WTC11 (cell line): ENCODE measurements at regions not wholly inside any gene's neighbourhood (a gene's known extent, or its start where the extent isn't known, plus 50 kb on each side); places are given as distances from the start of the nearest gene placed in this dataset.

Source experiments
- ATAC-seq: fragments of 200-7000 bp; cut with Tn5 transposase; 2 replicates; pipeline ENCODE4 v1.10.0; 2021; ENCODE audit warnings: mild to moderate bottlenecking, moderate library complexity
- CTCF ChIA-PET: fragments of 300-600 bp; sonication (Branson Sonifier 250); formaldehyde crosslinking; loops from one replicate; lab custom pipeline; 2021; ENCODE audit warnings: antibody characterized with exemption; lab: Charles Lee
- POLR2A ChIA-PET: fragments of 350-600 bp; sonication (Branson Sonifier 250); formaldehyde crosslinking; loops from one replicate; lab custom pipeline; 2021; ENCODE audit warnings: antibody characterized with exemption; lab: Charles Lee
- DNase-seq: peaks from one replicate; pipeline ENCODE4 v3.0.0; 2021; ENCODE audit warnings: low spot score
- H3K27ac Mint-ChIP-seq: 2 replicates; pipeline ENCODE4 v1.8.0; 2021; ENCODE audit warnings: mixed read lengths
- H3K27me3 Mint-ChIP-seq: 2 replicates; pipeline ENCODE4 v1.8.0; 2021; ENCODE audit warnings: low read depth, mild to moderate bottlenecking, moderate library complexity, mixed read lengths
- H3K36me3 Mint-ChIP-seq: 2 replicates; pipeline ENCODE4 v1.8.0; 2021; ENCODE audit warnings: mixed read lengths
- H3K4me1 Mint-ChIP-seq: 2 replicates; pipeline ENCODE4 v1.8.0; 2022; ENCODE audit warnings: mixed read lengths
- H3K4me3 Mint-ChIP-seq: 2 replicates; pipeline ENCODE4 v1.8.0; 2021; ENCODE audit warnings: mild to moderate bottlenecking, moderate library complexity, mixed read lengths
- H3K9me3 Mint-ChIP-seq: 2 replicates; pipeline ENCODE4 v1.8.0; 2021; ENCODE audit warnings: mixed read lengths
- CREM ChIP-seq: sonication (generic); formaldehyde crosslinking; IDR thresholded peaks from 2 replicates; pipeline ENCODE4 v1.8.1; 2022; ENCODE audit warnings: mild to moderate bottlenecking, missing genetic modification reagents, moderate library complexity
- CTCF ChIP-seq: fragments of 200-600 bp; IDR thresholded peaks from 2 replicates; pipeline ENCODE4 v1.8.0; 2022; ENCODE audit warnings: antibody characterized with exemption
- EMX1 ChIP-seq: fragments of 250-450 bp; sonication (Bioruptor Pico); IDR thresholded peaks from 2 replicates; pipeline ENCODE4 v1.8.0; 2021; ENCODE audit warnings: mild to moderate bottlenecking
- ESRRA ChIP-seq: sonication (generic); formaldehyde crosslinking; IDR thresholded peaks from 2 replicates; pipeline ENCODE4 v1.8.1; 2022; ENCODE audit warnings: mild to moderate bottlenecking, missing genetic modification reagents, borderline replicate concordance
- ETV6 ChIP-seq: sonication (generic); formaldehyde crosslinking; IDR thresholded peaks from 2 replicates; pipeline ENCODE4 v1.8.1; 2022; ENCODE audit warnings: mild to moderate bottlenecking, missing genetic modification reagents
- GRHL2 ChIP-seq: fragments of 250-450 bp; sonication (Bioruptor Pico); IDR thresholded peaks from 2 replicates; pipeline ENCODE4 v1.8.0; 2022; ENCODE audit warnings: mild to moderate bottlenecking, moderate library complexity; ENCODE audit not compliant: insufficient replicate concordance, severe bottlenecking
- IRF2 ChIP-seq: sonication (generic); formaldehyde crosslinking; IDR thresholded peaks from 2 replicates; pipeline ENCODE4 v1.8.0; 2022; ENCODE audit warnings: low read depth, missing genetic modification reagents, borderline replicate concordance
- SP1 ChIP-seq: sonication (generic); formaldehyde crosslinking; conservative IDR thresholded peaks from 2 replicates; pipeline ENCODE4 v1.8.1; 2022; ENCODE audit warnings: missing genetic modification reagents
- TEAD1 ChIP-seq: sonication (generic); formaldehyde crosslinking; IDR thresholded peaks from 2 replicates; pipeline ENCODE4 v1.8.0; 2022; ENCODE audit warnings: mild to moderate bottlenecking, missing genetic modification reagents
- USF1 ChIP-seq: sonication (generic); formaldehyde crosslinking; IDR thresholded peaks from 2 replicates; pipeline ENCODE4 v1.8.0; 2022; ENCODE audit warnings: mild to moderate bottlenecking, missing genetic modification reagents
- ZBTB21 ChIP-seq: sonication (generic); formaldehyde crosslinking; IDR thresholded peaks from 2 replicates; pipeline ENCODE4 v1.8.1; 2023; ENCODE audit warnings: mild to moderate bottlenecking, missing genetic modification reagents, borderline replicate concordance
- ZNF138 ChIP-seq: sonication (generic); formaldehyde crosslinking; conservative IDR thresholded peaks from 2 replicates; pipeline ENCODE4 v1.8.1; 2022; ENCODE audit warnings: mild to moderate bottlenecking, moderate library complexity, missing genetic modification reagents
- ZNF317 ChIP-seq: sonication (generic); formaldehyde crosslinking; IDR thresholded peaks from 2 replicates; pipeline ENCODE4 v1.8.1; 2023; ENCODE audit warnings: low read depth, mild to moderate bottlenecking, moderate library complexity, missing genetic modification reagents, borderline replicate concordance
- ZNF532 ChIP-seq: fragments of 250-450 bp; sonication (Bioruptor Pico); IDR thresholded peaks from 2 replicates; pipeline ENCODE4 v1.9.0; 2021; ENCODE audit warnings: mild to moderate bottlenecking, borderline replicate concordance
- ZNF671 ChIP-seq: fragments of 250-450 bp; sonication (Bioruptor Pico); IDR thresholded peaks from 2 replicates; pipeline ENCODE4 v1.8.0; 2021; ENCODE audit warnings: mild to moderate bottlenecking
- TF ChIP-seq, protein P1 (sequence below): sonication (generic); formaldehyde crosslinking; conservative IDR thresholded peaks from 2 replicates; pipeline ENCODE4 v1.8.1; 2022; ENCODE audit warnings: mild to moderate bottlenecking, missing genetic modification reagents
- TF ChIP-seq, protein P2 (sequence below): sonication (generic); formaldehyde crosslinking; IDR thresholded peaks from 2 replicates; pipeline ENCODE4 v1.8.1; 2023; ENCODE audit warnings: mild to moderate bottlenecking, missing genetic modification reagents, borderline replicate concordance
- TF ChIP-seq, protein P3 (sequence below): sonication (generic); formaldehyde crosslinking; IDR thresholded peaks from 2 replicates; pipeline ENCODE4 v1.8.1; 2022; ENCODE audit warnings: mild to moderate bottlenecking, moderate library complexity, missing genetic modification reagents
- TF ChIP-seq, protein P4 (sequence below): sonication (generic); formaldehyde crosslinking; IDR thresholded peaks from 2 replicates; pipeline ENCODE4 v1.8.0; 2023; ENCODE audit warnings: missing genetic modification reagents

DNA sequence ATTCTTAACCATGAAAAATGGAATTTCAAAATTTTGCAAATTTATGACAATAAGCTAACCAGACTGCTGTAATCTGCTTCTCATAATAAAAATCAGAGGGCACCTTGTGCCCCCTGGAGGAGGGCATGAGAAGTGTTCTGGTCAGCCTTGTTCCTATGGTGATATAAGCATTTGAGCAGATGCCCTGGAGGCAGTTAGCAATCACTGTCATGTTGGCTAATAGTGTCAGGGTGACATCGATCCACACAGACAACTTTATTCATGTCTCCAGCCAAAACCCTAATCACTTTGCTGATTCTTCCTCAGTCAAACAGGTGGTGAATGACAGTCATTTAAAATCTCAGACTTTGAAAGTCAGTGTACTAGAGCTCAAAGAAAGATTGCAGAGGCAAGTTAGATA, 943.0 kb downstream of the GALC start:
- peak; percentile 98 for ATAC-seq
- peak; percentile 62 for DNase-seq
- H3K27me3 Mint-ChIP-seq: no peaks in the 10 kb centered on the region
- no peaks in the 10 kb centered on the region for H3K36me3 Mint-ChIP-seq
- H3K9me3 Mint-ChIP-seq: no peaks in the 10 kb centered on the region
- no peak overlapping the region for H3K27ac Mint-ChIP-seq
- TF ChIP-seq CTCF (peak; percentile 70), USF1 (no peak)
- TF ChIP-seq, all 79 proteins: peak for 1
- ChIA-PET POLR2A (no interaction called here), CTCF (interaction anchor here (1.0 to 3.1 kb wide), 11 partner anchors 8 to 338 kb away, joined by 3 to 15 read pairs (median 4); no protein-coding TSS in a partner anchor)
- Mint-ChIP-seq H3K4me1 (peaks cover 15% of the 10 kb centered on the region), H3K4me3 (no peak overlapping the region)

- Mint-ChIP-seq H3K27me3 (no peaks in the 10 kb centered on the region), H3K9me3 (no peaks in the 10 kb centered on the region), H3K27ac (no peak overlapping the region), H3K36me3 (no peaks in the 10 kb centered on the region), H3K4me1 (peaks cover 12% of the 10 kb centered on the region), H3K4me3 (no peak overlapping the region)
- TF ChIP-seq ESRRA (CRISPR knock-in tag) (no peak), CREM (CRISPR knock-in tag) (no peak), ETV6 (CRISPR knock-in tag) (no peak), GRHL2 (no peak), ZNF138 (CRISPR knock-in tag) (no peak)
- TF ChIP-seq, protein P1, sequence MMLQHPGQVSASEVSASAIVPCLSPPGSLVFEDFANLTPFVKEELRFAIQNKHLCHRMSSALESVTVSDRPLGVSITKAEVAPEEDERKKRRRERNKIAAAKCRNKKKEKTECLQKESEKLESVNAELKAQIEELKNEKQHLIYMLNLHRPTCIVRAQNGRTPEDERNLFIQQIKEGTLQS (CRISPR knock-in tag): no peak
- CTCF ChIA-PET: no interaction called here
- POLR2A ChIA-PET: no interaction called here
- ATAC-seq (no peak), DNase-seq (no peak)
Observed at GRCh38 chr14:87046960-87047359, 946.0 kb downstream of the GALC start.

- no peak overlapping the region for H3K27ac Mint-ChIP-seq
- CTCF ChIA-PET: no interaction called here
- POLR2A ChIA-PET: no interaction called here
- ATAC-seq (no peak), DNase-seq (no peak)
- peaks cover 12% of the 10 kb centered on the region for H3K4me1 Mint-ChIP-seq
- H3K36me3 Mint-ChIP-seq: no peaks in the 10 kb centered on the region
- no peak overlapping the region for H3K4me3 Mint-ChIP-seq
- H3K9me3 Mint-ChIP-seq: no peaks in the 10 kb centered on the region
- H3K27me3 Mint-ChIP-seq: no peaks in the 10 kb centered on the region
- no peak for TF ChIP-seq SP1
- TF ChIP-seq IRF2 (CRISPR knock-in tag): no peak
- TF ChIP-seq USF1: no peak
- TF ChIP-seq, protein P2, sequence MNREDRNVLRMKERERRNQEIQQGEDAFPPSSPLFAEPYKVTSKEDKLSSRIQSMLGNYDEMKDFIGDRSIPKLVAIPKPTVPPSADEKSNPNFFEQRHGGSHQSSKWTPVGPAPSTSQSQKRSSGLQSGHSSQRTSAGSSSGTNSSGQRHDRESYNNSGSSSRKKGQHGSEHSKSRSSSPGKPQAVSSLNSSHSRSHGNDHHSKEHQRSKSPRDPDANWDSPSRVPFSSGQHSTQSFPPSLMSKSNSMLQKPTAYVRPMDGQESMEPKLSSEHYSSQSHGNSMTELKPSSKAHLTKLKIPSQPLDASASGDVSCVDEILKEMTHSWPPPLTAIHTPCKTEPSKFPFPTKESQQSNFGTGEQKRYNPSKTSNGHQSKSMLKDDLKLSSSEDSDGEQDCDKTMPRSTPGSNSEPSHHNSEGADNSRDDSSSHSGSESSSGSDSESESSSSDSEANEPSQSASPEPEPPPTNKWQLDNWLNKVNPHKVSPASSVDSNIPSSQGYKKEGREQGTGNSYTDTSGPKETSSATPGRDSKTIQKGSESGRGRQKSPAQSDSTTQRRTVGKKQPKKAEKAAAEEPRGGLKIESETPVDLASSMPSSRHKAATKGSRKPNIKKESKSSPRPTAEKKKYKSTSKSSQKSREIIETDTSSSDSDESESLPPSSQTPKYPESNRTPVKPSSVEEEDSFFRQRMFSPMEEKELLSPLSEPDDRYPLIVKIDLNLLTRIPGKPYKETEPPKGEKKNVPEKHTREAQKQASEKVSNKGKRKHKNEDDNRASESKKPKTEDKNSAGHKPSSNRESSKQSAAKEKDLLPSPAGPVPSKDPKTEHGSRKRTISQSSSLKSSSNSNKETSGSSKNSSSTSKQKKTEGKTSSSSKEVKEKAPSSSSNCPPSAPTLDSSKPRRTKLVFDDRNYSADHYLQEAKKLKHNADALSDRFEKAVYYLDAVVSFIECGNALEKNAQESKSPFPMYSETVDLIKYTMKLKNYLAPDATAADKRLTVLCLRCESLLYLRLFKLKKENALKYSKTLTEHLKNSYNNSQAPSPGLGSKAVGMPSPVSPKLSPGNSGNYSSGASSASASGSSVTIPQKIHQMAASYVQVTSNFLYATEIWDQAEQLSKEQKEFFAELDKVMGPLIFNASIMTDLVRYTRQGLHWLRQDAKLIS (CRISPR knock-in tag): no peak
- TF ChIP-seq ZNF671 (CRISPR knock-in tag): no peak
- no peak for TF ChIP-seq ZNF532 (CRISPR knock-in tag)
- no peak for TF ChIP-seq TEAD1 (CRISPR knock-in tag)
- TF ChIP-seq EMX1 (CRISPR knock-in tag): no peak
- no peak for TF ChIP-seq ZBTB21
- TF ChIP-seq, protein P3, sequence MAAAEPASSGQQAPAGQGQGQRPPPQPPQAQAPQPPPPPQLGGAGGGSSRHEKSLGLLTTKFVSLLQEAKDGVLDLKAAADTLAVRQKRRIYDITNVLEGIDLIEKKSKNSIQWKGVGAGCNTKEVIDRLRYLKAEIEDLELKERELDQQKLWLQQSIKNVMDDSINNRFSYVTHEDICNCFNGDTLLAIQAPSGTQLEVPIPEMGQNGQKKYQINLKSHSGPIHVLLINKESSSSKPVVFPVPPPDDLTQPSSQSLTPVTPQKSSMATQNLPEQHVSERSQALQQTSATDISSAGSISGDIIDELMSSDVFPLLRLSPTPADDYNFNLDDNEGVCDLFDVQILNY (CRISPR knock-in tag): no peak
- TF ChIP-seq, protein P4, sequence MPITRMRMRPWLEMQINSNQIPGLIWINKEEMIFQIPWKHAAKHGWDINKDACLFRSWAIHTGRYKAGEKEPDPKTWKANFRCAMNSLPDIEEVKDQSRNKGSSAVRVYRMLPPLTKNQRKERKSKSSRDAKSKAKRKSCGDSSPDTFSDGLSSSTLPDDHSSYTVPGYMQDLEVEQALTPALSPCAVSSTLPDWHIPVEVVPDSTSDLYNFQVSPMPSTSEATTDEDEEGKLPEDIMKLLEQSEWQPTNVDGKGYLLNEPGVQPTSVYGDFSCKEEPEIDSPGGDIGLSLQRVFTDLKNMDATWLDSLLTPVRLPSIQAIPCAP (CRISPR knock-in tag): no peak
- TF ChIP-seq ZNF317 (CRISPR knock-in tag): no peak
Observed at GRCh38 chr14:87045956-87046355, 947.0 kb downstream of the GALC start.
